Epithelial cell of prostate (primary cell): ENCODE measurements at regions not wholly inside any gene's neighbourhood (a gene's known extent, or its start where the extent isn't known, plus 50 kb on each side); places are given as distances from the start of the nearest gene placed in this dataset.
A peak's percentile ranks its signal among the peaks of the same experiment; 100 is the strongest.

Experiments
- DNase-seq: peaks from one replicate; pipeline ENCODE4 v3.0.0-alpha.2; 2011; ENCODE audit warnings: low read depth, low spot score
- H3K27ac ChIP-seq: fragments of 450-650 bp; 2 replicates; pipeline ENCODE4 v1.5.1; 2017; ENCODE audit warnings: mild to moderate bottlenecking

GRCh38 chr13:106110241-106110855 is 425.1 kb downstream of the EFNB2 start:
- no peak overlapping the region for H3K27ac ChIP-seq
- DNase-seq: no peak

GRCh38 chr13:106109391-106109791 is 426.1 kb downstream of the EFNB2 start:
- no peak overlapping the region for H3K27ac ChIP-seq

GRCh38 chr13:106108346-106108745 is 427.1 kb downstream of the EFNB2 start:
- no peak overlapping the region for H3K27ac ChIP-seq
- DNase-seq: no peak

More at GRCh38 chr13:106109391-106109791, 426.1 kb downstream of the EFNB2 start:
- DNase-seq: no peak

GRCh38 chr13:106107061-106107460 is 428.4 kb downstream of the EFNB2 start:
- no peak for DNase-seq
- no peak overlapping the region for H3K27ac ChIP-seq

GRCh38 chr13:106105153-106105552 is 430.3 kb downstream of the EFNB2 start:
- DNase-seq: peak; percentile 56
- H3K27ac ChIP-seq: peak overlapping the region; percentile 85

GRCh38 chr13:106104281-106104901 is 431.1 kb downstream of the EFNB2 start:
- peak; percentile 59 for DNase-seq
- H3K27ac ChIP-seq: peak overlapping the region; percentile 85

- H3K27ac ChIP-seq: peak overlapping the region; percentile 85
- DNase-seq: no peak
Observed at GRCh38 chr13:106103779-106104178, 431.7 kb downstream of the EFNB2 start.

GRCh38 chr13:106102786-106103185 is 432.7 kb downstream of the EFNB2 start:
- no peak for DNase-seq
- H3K27ac ChIP-seq: peak overlapping the region; percentile 85

GRCh38 chr13:106101201-106101600 is 434.3 kb downstream of the EFNB2 start:
- peak overlapping the region; percentile 73 for H3K27ac ChIP-seq
- DNase-seq: no peak

- no peak for DNase-seq
- peak overlapping the region; percentile 73 for H3K27ac ChIP-seq
Observed at GRCh38 chr13:106100171-106100919, 435.1 kb downstream of the EFNB2 start.

- peak overlapping the region; percentile 73 for H3K27ac ChIP-seq
- no peak for DNase-seq
Observed at GRCh38 chr13:106099765-106100164, 435.7 kb downstream of the EFNB2 start.

GRCh38 chr13:106098778-106099177 is 436.7 kb downstream of the EFNB2 start:
- H3K27ac ChIP-seq: no peak overlapping the region
- DNase-seq: no peak

GRCh38 chr13:106096661-106097092 is 438.8 kb downstream of the EFNB2 start:
- H3K27ac ChIP-seq: peak overlapping the region; percentile 89
- DNase-seq: peak; percentile 64

- no peak for DNase-seq
- H3K27ac ChIP-seq: peak overlapping the region; percentile 89
Observed at GRCh38 chr13:106095919-106096318, 439.5 kb downstream of the EFNB2 start.

- peak overlapping the region; percentile 89 for H3K27ac ChIP-seq
- DNase-seq: no peak
Observed at GRCh38 chr13:106095406-106095805, 440.1 kb downstream of the EFNB2 start.

- no peak for DNase-seq
- H3K27ac ChIP-seq: no peak overlapping the region
Observed at GRCh38 chr13:106090001-106090400, 445.5 kb downstream of the EFNB2 start.

- H3K27ac ChIP-seq: no peak overlapping the region
- DNase-seq: no peak
Observed at GRCh38 chr13:106089261-106089980, 446.0 kb downstream of the EFNB2 start.

- no peak for DNase-seq
- H3K27ac ChIP-seq: no peak overlapping the region
Observed at GRCh38 chr13:106088085-106088484, 447.4 kb downstream of the EFNB2 start.

- no peak for DNase-seq
- H3K27ac ChIP-seq: no peak overlapping the region
Observed at GRCh38 chr13:106087201-106087600, 448.3 kb downstream of the EFNB2 start.

- DNase-seq: no peak
- H3K27ac ChIP-seq: no peak overlapping the region
Observed at GRCh38 chr13:106083620-106084350, 451.7 kb downstream of the EFNB2 start.
